ENCODE measurements at regions not wholly inside any gene's neighbourhood (a gene's known extent, or its start where the extent isn't known, plus 50 kb on each side); places are given as distances from the start of the nearest gene placed in this dataset.

GRCh38 chr11:29616611-29617010 lies 400.2 kb downstream of the KCNA4 start:
- TF ChIP-seq CTBP1 (IDR thresholded peaks at IDR 0.05; ENCODE audit: borderline replicate concordance) (no peak), FOXK2 (IDR thresholded peaks at IDR 0.05) (no peak), BHLHE40 (IDR thresholded peaks at IDR 0.05; ENCODE audit: borderline replicate concordance) (no peak), HDGF (IDR thresholded peaks at IDR 0.05; ENCODE audit: borderline replicate concordance) (no peak), SP1 (IDR thresholded peaks at IDR 0.05) (no peak), FOXM1 (IDR thresholded peaks at IDR 0.05; ENCODE audit: borderline replicate concordance) (no peak), ELF4 (IDR thresholded peaks at IDR 0.05) (no peak), L3MBTL2 (conservative IDR thresholded peaks at IDR 0.05) (no peak), SUZ12 (IDR thresholded peaks at IDR 0.05) (no peak), ZNF384 (IDR thresholded peaks at IDR 0.05) (no peak), ARNT (IDR thresholded peaks at IDR 0.05) (no peak), FOXA1 (IDR thresholded peaks at IDR 0.05) (no peak)
- TF ChIP-seq, protein P1, sequence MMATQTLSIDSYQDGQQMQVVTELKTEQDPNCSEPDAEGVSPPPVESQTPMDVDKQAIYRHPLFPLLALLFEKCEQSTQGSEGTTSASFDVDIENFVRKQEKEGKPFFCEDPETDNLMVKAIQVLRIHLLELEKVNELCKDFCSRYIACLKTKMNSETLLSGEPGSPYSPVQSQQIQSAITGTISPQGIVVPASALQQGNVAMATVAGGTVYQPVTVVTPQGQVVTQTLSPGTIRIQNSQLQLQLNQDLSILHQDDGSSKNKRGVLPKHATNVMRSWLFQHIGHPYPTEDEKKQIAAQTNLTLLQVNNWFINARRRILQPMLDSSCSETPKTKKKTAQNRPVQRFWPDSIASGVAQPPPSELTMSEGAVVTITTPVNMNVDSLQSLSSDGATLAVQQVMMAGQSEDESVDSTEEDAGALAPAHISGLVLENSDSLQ (IDR thresholded peaks at IDR 0.05) = no peak
